Bronchial epithelial cell (primary cell): ENCODE measurements at regions not wholly inside any gene's neighbourhood (a gene's known extent, or its start where the extent isn't known, plus 50 kb on each side); places are given as distances from the start of the nearest gene placed in this dataset.

ENCODE experiments used
- DNase-seq: peaks from one replicate; pipeline ENCODE4 v3.0.0-alpha.2; 2010; ENCODE audit warnings: low read depth
- FAIRE-seq: peaks from 2 replicates; lab custom pipeline; 2011; peaks lifted over from hg19 to GRCh38; lab: Jason Lieb, UNC
- H3K27me3 ChIP-seq: 2 replicates; pipeline ENCODE4 v1.5.1; 2011; ENCODE audit warnings: low read length; ENCODE audit not compliant: control insufficient read depth, insufficient read depth
- H3K36me3 ChIP-seq: 2 replicates; pipeline ENCODE4 v1.5.1; 2011; ENCODE audit warnings: low read length; ENCODE audit not compliant: control insufficient read depth, insufficient read depth
- H3K4me3 ChIP-seq: 2 replicates; pipeline ENCODE4 v1.5.1; 2011; ENCODE audit warnings: mild to moderate bottlenecking, low read depth, low read length, control low read depth
- CTCF ChIP-seq: IDR thresholded peaks from 2 replicates; pipeline ENCODE4 v1.5.1; 2011; ENCODE audit warnings: mild to moderate bottlenecking, moderate library complexity, low read length, control low read depth, inconsistent platforms; ENCODE audit not compliant: insufficient read depth, severe bottlenecking

- DNase-seq (no peak), FAIRE-seq (no peak)
- TF ChIP-seq CTCF: no peak
- Histone ChIP-seq H3K4me3 (no peak overlapping the region), H3K27me3 (no peaks in the 10 kb centered on the region), H3K36me3 (no peaks in the 10 kb centered on the region)
These were observed 132.8 kb upstream of the RAP1B start for GRCh38 chr12:68477906-68478305.

- FAIRE-seq (no peak), DNase-seq (peak; percentile 63)
- TF ChIP-seq CTCF: no peak
- no peaks in the 10 kb centered on the region for H3K36me3 ChIP-seq
- H3K4me3 ChIP-seq: no peak overlapping the region
- no peaks in the 10 kb centered on the region for H3K27me3 ChIP-seq
These were observed 132.0 kb upstream of the RAP1B start for GRCh38 chr12:68478516-68479260.

- DNase-seq (no peak), FAIRE-seq (no peak)
- H3K36me3 ChIP-seq: no peaks in the 10 kb centered on the region
- no peak for TF ChIP-seq CTCF
- no peak overlapping the region for H3K4me3 ChIP-seq
- no peaks in the 10 kb centered on the region for H3K27me3 ChIP-seq
These were observed 131.3 kb upstream of the RAP1B start for GRCh38 chr12:68479261-68479895.

- H3K36me3 ChIP-seq: no peaks in the 10 kb centered on the region
- H3K27me3 ChIP-seq: no peaks in the 10 kb centered on the region
- DNase-seq (peak; percentile 69), FAIRE-seq (no peak)
- H3K4me3 ChIP-seq: no peak overlapping the region
- no peak for TF ChIP-seq CTCF
These were observed 130.8 kb upstream of the RAP1B start for GRCh38 chr12:68479896-68480291.

- H3K4me3 ChIP-seq: no peak overlapping the region
- DNase-seq (no peak), FAIRE-seq (no peak)
- no peaks in the 10 kb centered on the region for H3K27me3 ChIP-seq
- no peak for TF ChIP-seq CTCF
- H3K36me3 ChIP-seq: no peaks in the 10 kb centered on the region
These were observed 130.2 kb upstream of the RAP1B start for GRCh38 chr12:68480526-68480925.
